ENCODE measurements at regions not wholly inside any gene's neighbourhood (a gene's known extent, or its start where the extent isn't known, plus 50 kb on each side); places are given as distances from the start of the nearest gene placed in this dataset.

GRCh38 chr7:37538945-37539344 lies 90.3 kb upstream of the ELMO1 start (continued):
- TF ChIP-seq, protein P1, sequence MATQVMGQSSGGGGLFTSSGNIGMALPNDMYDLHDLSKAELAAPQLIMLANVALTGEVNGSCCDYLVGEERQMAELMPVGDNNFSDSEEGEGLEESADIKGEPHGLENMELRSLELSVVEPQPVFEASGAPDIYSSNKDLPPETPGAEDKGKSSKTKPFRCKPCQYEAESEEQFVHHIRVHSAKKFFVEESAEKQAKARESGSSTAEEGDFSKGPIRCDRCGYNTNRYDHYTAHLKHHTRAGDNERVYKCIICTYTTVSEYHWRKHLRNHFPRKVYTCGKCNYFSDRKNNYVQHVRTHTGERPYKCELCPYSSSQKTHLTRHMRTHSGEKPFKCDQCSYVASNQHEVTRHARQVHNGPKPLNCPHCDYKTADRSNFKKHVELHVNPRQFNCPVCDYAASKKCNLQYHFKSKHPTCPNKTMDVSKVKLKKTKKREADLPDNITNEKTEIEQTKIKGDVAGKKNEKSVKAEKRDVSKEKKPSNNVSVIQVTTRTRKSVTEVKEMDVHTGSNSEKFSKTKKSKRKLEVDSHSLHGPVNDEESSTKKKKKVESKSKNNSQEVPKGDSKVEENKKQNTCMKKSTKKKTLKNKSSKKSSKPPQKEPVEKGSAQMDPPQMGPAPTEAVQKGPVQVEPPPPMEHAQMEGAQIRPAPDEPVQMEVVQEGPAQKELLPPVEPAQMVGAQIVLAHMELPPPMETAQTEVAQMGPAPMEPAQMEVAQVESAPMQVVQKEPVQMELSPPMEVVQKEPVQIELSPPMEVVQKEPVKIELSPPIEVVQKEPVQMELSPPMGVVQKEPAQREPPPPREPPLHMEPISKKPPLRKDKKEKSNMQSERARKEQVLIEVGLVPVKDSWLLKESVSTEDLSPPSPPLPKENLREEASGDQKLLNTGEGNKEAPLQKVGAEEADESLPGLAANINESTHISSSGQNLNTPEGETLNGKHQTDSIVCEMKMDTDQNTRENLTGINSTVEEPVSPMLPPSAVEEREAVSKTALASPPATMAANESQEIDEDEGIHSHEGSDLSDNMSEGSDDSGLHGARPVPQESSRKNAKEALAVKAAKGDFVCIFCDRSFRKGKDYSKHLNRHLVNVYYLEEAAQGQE (IDR thresholded peaks at IDR 0.05; ENCODE audit: unreplicated experiment) = no peak
- no peak for TF ChIP-seq ZNF114 (CRISPR knock-in tag; IDR thresholded peaks at IDR 0.05)
- no peak for TF ChIP-seq POLR2AphosphoS5 (IDR thresholded peaks at IDR 0.05; ENCODE audit: low read depth)
- TF ChIP-seq STAT1 (IDR thresholded peaks at IDR 0.05; ENCODE audit: unreplicated experiment) = no peak
- TF ChIP-seq CREB1 (CRISPR knock-in tag; IDR thresholded peaks at IDR 0.05; ENCODE audit: low read depth) = no peak
- no peak for TF ChIP-seq EZH2phosphoT487 (IDR thresholded peaks at IDR 0.05; ENCODE audit: unreplicated experiment)
- TF ChIP-seq ETS1 (IDR thresholded peaks at IDR 0.05) = no peak
- no peak for TF ChIP-seq NANOG (IDR thresholded peaks at IDR 0.05; ENCODE audit: borderline replicate concordance)
- no peak for TF ChIP-seq ZNF331 (CRISPR knock-in tag; IDR thresholded peaks at IDR 0.05; ENCODE audit: low read depth)

- Mint-ChIP-seq H3K4me3 (no peak overlapping the region), H3K9me3 (no peaks in the 10 kb centered on the region), H3K4me1 (peaks cover 4% of the 10 kb centered on the region), H3K36me3 (ENCODE audit: low read depth) (no peaks in the 10 kb centered on the region), H3K27me3 (ENCODE audit: insufficient read depth, low read depth, poor library complexity) (no peaks in the 10 kb centered on the region), H3K27ac (no peak overlapping the region)
- no peaks in the 10 kb centered on the region for H3K4me1 ChIP-seq (ENCODE audit: insufficient read depth)
- peaks cover 13% of the 10 kb centered on the region for H3K9me2 ChIP-seq (ENCODE audit: insufficient read depth)
- H3K4me3 ChIP-seq = no peak overlapping the region
- H3K36me3 ChIP-seq (ENCODE audit: insufficient read depth) = no peaks in the 10 kb centered on the region
- DNase-seq (ENCODE audit: low spot score) (no peak), ATAC-seq (no peak)
- no peaks in the 10 kb centered on the region for H4K20me1 ChIP-seq (replicated peaks; ENCODE audit: insufficient read depth)
- no peak overlapping the region for H2AFZ ChIP-seq
- no peak overlapping the region for H3K27ac ChIP-seq (ENCODE audit: low read depth)
- no peaks in the 10 kb centered on the region for H3K79me2 ChIP-seq (replicated peaks; ENCODE audit: insufficient read depth)
- no peaks in the 10 kb centered on the region for H3K27me3 ChIP-seq (ENCODE audit: insufficient read depth)
- H3F3A ChIP-seq (replicated peaks; ENCODE audit: low read depth) = no peaks in the 10 kb centered on the region
- no peak overlapping the region for H3K4me2 ChIP-seq
- TF ChIP-seq JUNB (IDR thresholded peaks at IDR 0.05; ENCODE audit: unreplicated experiment) (no peak), STAT1 (IDR thresholded peaks at IDR 0.05; ENCODE audit: unreplicated experiment) (no peak), ZNF114 (CRISPR knock-in tag; IDR thresholded peaks at IDR 0.05) (no peak), EZH2phosphoT487 (IDR thresholded peaks at IDR 0.05; ENCODE audit: unreplicated experiment) (no peak), ETS1 (IDR thresholded peaks at IDR 0.05) (no peak), NANOG (IDR thresholded peaks at IDR 0.05; ENCODE audit: borderline replicate concordance) (no peak)
- TF ChIP-seq, protein P1 (IDR thresholded peaks at IDR 0.05; ENCODE audit: unreplicated experiment) = no peak
These were observed 92.3 kb upstream of the ELMO1 start for GRCh38 chr7:37540917-37541316.
